ENCODE measurements at regions not wholly inside any gene's neighbourhood (a gene's known extent, or its start where the extent isn't known, plus 50 kb on each side); places are given as distances from the start of the nearest gene placed in this dataset.

DNA sequence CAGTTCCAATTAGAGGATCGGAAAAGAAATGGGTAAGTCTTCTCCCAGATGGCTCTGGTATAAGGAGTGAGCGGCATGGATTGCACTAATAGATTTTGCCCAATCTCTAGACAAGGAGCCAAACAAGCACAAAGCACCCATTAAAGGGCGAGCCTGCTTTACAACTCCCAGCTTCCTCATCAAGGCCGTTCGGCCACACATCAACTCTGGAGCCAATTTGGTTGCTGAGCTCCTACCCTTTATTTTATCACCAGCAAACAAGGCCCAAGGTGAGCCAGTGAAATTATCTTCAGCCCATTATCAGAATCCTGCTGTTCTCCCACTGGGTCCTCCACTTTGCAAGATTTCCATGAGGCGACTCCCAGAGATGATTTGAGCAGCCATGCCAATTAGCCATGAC is 292.2 kb upstream of the NPVF start:
- no peak for DNase-seq

DNA sequence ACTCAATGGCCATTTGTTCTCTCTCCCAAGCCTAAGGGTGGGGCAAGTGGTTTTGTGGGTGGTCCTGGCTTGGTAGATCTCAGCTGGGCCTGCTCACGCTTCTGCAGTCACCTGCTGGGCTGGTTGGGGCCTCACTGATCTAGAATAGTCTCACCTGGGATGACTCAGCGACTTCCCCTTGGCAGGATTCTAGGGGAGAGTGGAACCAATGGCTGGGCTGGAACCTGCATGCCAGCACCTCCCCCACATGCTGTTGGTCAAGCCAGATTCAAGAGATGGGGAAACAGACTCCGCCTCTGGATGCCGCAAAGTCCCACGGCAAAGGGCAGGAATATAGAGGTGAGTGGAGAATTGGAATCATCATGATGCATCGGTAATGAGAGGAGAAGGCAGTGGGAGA is 292.9 kb upstream of the NPVF start:
- DNase-seq, result no peak

DNA sequence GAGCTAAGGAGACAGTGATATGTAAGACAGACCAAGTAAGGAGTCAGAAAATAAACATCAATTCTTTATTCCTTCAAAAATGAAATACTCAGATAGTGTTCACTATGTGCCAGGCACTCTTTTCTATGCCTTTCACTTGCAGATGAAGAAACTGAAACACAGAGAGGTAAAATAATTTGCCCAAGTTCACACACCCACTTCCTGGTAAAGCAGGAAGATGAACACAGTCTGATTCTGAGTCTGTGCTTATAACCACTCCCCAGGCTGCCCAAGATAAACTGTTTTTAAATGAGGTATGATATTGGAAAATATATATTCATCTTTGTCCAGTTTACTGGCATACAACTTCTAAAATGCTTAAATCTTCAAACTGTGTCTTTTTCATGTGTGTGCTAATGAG is 294.4 kb upstream of the NPVF start:
- DNase-seq, result no peak

GRCh38 chr7:25527665-25528170 is 299.4 kb upstream of the NPVF start:
- no peak for DNase-seq

DNA sequence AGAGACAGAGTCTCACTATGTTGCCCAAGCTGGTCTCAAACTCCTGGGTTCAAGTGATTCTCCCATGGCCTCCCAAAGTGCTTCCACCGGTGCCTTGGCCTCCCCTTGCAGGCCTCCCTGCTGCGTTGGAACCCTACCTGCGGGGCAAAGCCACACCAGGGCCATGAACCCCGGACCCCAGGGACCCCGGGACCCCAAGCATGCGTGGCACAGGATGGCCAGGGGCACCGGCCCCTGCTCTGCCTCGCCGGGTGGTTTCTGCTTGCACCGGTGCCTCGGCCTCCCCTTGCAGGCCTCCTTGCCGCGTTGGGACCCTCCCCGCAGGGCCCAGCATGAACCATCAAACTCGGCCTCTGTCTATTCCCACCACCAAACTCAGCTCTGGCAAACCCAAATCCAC is 301.0 kb upstream of the NPVF start:
- no peak for DNase-seq

DNA sequence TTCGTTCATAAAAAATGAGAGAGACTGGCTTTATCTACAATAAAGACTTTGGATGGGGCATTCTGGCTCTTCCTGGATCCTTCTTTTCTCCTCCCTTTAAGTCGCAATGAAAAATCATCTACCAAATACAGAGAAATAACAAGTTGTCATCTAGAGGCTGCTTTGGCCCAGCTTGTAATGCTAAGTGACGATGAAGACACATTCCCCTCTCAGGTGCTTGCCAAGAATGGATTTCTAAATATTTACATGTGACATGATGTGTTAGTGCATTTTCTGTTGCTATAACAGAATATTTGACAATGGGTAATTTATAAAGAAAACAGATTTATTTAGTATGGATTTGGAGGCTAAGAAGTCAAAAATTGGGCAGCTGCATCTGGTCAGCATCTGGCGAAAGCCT is 308.6 kb upstream of the NPVF start:
- no peak for DNase-seq

- no peak for DNase-seq
Measured at GRCh38 chr7:25537662-25538375, 309.5 kb upstream of the NPVF start.

DNA sequence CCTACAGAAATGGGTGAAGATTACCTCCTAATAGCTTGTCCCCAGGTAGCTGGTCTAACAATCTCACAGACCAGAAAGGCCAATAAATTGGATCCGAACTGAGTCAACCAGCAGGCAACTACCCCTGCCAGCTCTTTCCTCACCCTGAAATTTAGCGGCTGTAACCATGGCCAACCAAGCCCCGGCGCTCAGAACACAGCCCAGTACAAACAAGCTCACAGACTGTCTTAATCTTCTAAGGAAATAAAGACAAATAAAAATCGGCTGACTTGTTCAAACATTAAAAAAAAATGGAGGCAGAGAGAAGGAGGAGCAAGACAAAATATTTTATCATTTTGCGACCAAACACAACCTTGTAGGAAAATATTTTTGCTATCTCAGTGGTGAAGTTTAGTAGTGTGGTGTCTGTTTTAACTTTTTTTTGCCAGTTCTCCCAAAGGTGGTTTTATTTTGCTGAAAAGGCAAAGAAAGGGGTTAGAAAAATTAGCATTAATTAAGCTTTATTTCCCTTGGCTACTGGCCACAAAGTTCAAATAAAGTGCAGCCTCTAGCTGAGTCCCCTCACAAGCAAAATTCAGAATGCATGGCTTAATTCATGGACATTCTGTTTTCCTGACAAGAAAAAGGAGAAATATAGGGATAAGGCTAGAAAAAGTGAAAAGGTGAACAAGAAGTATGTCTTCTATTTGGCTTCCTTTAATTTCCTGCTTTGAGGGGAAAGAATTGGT is 313.0 kb upstream of the NPVF start:
- no peak for DNase-seq

DNA sequence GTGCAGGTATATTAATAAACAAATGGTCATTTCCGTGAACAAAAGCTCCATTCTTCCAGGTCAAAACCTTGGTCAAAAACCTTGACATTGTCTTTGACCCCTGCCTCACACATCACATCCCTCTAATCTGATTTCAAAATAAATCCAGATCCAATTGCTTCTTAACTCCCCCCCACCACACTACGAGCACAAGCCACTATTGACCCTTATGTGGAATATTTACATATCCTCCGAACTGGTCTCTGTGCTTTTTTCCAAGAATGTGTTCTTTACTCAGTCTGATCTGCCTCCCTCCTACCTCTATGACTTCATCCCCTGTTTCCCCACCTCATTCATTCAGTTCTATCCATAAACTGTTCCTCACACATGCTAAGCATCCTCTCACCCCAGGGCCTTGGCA is 313.6 kb upstream of the NPVF start:
- DNase-seq, result no peak

GRCh38 chr7:25543210-25543609 is 314.9 kb upstream of the NPVF start:
- DNase-seq, result no peak

- DNase-seq, result no peak
Measured at GRCh38 chr7:25543798-25544197, 315.5 kb upstream of the NPVF start.

GRCh38 chr7:25544254-25544653 is 316.0 kb upstream of the NPVF start:
- no peak for DNase-seq

DNA sequence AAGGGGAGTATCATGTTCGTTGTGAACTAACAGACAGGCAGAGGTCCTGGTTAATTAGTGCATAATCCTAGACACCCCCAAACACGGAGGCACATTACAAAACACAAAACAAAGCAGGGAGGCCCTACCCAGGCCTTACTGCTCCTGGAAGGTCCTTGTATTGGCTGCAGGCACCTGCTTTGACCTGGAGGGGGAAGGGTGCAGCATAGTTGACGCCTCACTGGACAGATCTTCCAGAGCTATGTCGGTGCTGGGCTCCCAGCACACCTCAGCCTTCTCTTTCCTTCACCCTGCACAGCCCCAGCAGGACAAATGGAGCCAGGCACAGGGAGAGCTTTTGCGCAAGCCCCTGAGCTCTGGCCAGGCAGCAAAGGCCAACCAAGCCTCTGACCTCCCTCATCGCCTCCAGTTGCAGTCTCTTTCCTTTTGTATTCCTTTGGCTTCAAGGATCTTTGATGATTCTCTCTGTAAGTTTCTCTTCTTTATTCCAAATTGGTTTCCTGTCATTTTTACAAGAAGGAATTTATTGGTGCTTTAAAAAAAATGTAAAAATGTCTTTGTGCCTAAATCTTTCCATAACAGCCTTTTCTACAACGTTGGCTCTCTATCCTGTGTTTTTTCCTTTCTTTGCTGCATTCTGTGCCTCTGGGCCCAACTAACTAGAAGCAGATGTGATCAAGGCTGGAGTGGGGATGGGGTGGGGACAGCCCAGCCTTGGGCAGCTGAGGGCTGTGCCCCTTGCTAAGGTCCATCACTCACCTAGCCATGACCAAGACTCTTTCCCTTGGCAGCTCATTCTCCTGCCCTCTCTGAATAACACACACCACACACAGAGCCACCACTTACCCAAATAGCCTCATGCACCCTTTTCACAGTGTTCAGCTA is 317.1 kb upstream of the NPVF start:
- no peak for DNase-seq

DNA sequence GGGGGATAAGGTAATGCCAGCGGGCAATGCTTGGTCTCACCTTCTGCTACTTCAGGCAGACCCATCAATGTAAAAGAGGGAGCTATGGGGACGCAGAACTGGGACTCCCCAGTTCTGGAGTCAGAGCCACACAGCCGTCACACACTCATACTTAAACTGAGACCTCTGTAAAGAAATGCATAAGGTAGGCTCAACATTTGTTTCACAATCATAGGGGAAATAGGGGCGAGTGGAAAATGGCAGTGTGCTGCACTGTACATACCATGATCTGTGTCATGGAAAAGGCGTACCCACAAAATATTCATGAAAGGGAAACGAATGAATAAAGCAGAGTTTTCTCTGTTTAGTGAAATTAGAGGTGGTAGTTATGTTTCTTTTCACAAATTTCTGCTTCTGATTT is 318.0 kb upstream of the NPVF start:
- no peak for DNase-seq

DNA sequence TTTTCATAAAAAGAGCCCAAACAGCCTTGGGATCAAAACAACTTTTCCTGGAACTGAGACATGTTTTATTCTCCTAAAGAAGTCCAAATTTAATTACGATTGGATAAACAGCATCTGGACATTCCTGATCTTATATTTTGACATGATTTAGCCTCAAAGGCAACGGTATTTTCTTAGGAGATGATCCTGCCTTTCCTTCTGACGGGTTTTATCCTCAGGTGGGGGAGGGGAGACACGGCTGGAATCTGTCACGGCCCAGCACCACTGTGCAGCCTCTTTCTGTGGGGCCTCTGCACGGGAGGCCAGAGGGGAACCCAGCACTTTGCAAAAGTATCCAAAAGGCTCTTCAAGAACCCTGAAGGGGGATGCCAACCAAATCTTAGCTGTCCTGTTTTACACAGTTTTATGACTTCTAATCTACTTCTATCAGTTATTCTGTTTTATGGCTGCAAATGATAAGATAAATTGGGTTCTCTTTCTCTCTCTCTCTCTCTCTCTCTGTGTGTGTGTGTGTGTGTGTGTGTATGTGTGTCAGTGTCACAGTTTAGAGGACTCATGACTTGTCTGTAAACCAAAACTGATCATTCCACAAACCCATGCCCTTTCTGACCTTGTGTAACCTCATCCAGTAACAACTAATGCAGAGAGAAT is 321.1 kb upstream of the NPVF start:
- no peak for DNase-seq

GRCh38 chr7:25550149-25550548 is 321.9 kb upstream of the NPVF start:
- no peak for DNase-seq

- no peak for DNase-seq
Measured at GRCh38 chr7:25552998-25553397, 324.7 kb upstream of the NPVF start.

GRCh38 chr7:25553580-25554291 is 325.4 kb upstream of the NPVF start:
- no peak for DNase-seq

DNA sequence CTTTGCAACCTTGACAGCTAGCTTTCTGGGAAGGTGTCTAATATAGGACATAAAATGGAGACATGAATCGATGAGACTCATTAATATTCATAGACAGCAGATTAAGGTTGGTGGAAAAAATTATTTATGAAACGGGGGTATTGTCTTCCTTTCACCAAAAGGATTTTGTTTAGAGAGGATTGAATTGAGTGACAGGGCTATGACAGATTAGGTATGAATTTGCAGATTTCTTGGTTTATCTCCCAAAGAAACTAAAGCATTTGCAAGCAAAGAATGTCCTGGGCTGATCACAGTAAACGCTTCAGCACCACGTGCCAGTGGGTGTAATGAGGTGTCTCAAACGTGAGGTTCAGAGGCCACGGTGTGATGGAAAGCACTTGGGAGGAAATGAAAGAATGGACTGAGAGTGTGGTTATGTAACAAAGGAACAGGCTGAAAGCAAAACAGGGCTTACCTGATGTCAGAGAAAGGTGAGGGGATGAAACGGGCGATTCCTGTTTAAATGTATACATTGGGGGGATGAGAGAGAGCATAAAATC is 329.2 kb upstream of the NPVF start:
- no peak for DNase-seq

- DNase-seq, result no peak
Measured at GRCh38 chr7:25557930-25558329, 329.6 kb upstream of the NPVF start.

DNA sequence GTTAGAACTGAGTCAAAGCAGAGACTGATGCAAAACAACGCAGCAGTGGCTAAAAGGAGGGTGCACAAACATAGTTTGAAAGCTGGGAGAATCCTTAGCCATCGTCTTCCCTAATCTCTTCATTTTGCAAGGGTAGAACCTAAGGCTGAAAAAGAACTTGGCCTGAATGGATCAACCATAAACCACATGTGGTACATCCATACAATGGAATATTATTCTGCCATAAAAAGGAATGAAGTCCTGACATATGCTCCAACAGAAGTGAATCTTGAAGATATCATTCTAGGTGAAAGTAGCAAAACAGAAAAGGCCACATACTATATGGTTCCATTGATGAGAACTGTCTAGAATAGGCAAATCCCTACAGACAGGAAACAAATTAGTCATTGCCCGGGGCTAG is 330.3 kb upstream of the NPVF start:
- no peak for DNase-seq
